HG03342 (cell line): ENCODE measurements at regions not wholly inside any gene's neighbourhood (a gene's known extent, or its start where the extent isn't known, plus 50 kb on each side); places are given as distances from the start of the nearest gene placed in this dataset.
"Not testable (repeated sequence)": the region's sequence is repeated elsewhere in the genome, so short reads cannot be mapped to it uniquely, and the experiment has no call there.

Experiments used
- ATAC-seq: cut with Tn5 transposase; IDR thresholded peaks from one replicate; pipeline ENCODE4 v1.9.1; 2021; ENCODE audit warnings: mild to moderate bottlenecking, moderate library complexity; ENCODE audit not compliant: unreplicated experiment

- no peak for ATAC-seq
Observed at GRCh38 chrX:63581906-63582305, 203.1 kb downstream of the ARHGEF9 start.

GRCh38 chrX:63581398-63581797 lies 203.6 kb downstream of the ARHGEF9 start:
- ATAC-seq: no peak

- ATAC-seq: no peak
Observed at GRCh38 chrX:63576533-63576932, 208.5 kb downstream of the ARHGEF9 start.

GRCh38 chrX:63575700-63576099 lies 209.3 kb downstream of the ARHGEF9 start:
- not testable (repeated sequence) for ATAC-seq

GRCh38 chrX:63566856-63567255 lies 215.7 kb upstream of the SPIN4 start:
- no peak for ATAC-seq

GRCh38 chrX:63561425-63561824 lies 210.3 kb upstream of the SPIN4 start:
- ATAC-seq: no peak

- peak; percentile 98 for ATAC-seq
Observed at GRCh38 chrX:63560601-63561218, 209.6 kb upstream of the SPIN4 start.

- ATAC-seq: no peak
Observed at GRCh38 chrX:63551856-63552255, 200.7 kb upstream of the SPIN4 start.

- ATAC-seq: no peak
Observed at GRCh38 chrX:63530654-63531053, 179.5 kb upstream of the SPIN4 start.

- no peak for ATAC-seq
Observed at GRCh38 chrX:63529961-63530360, 178.8 kb upstream of the SPIN4 start.

GRCh38 chrX:63526863-63527262 lies 175.7 kb upstream of the SPIN4 start:
- ATAC-seq: no peak

- ATAC-seq: no peak
Observed at GRCh38 chrX:63525491-63525890, 174.4 kb upstream of the SPIN4 start.

- not testable (repeated sequence) for ATAC-seq
Observed at GRCh38 chrX:63519368-63519767, 168.2 kb upstream of the SPIN4 start.

GRCh38 chrX:63514569-63515080 lies 163.5 kb upstream of the SPIN4 start:
- no peak for ATAC-seq

GRCh38 chrX:63513825-63514568 lies 162.9 kb upstream of the SPIN4 start:
- ATAC-seq: no peak

- ATAC-seq: no peak
Observed at GRCh38 chrX:63511361-63511760, 160.2 kb upstream of the SPIN4 start.

GRCh38 chrX:63508668-63509067 lies 157.5 kb upstream of the SPIN4 start:
- ATAC-seq: no peak

GRCh38 chrX:63506320-63506719 lies 155.2 kb upstream of the SPIN4 start:
- ATAC-seq: peak; percentile 67

GRCh38 chrX:63503541-63503940 lies 152.4 kb upstream of the SPIN4 start:
- no peak for ATAC-seq

GRCh38 chrX:63488546-63489373 lies 137.6 kb upstream of the SPIN4 start:
- ATAC-seq: no peak

- ATAC-seq: no peak
Observed at GRCh38 chrX:63475200-63475599, 124.1 kb upstream of the SPIN4 start.

GRCh38 chrX:63471004-63471403 lies 119.9 kb upstream of the SPIN4 start:
- no peak for ATAC-seq
